ENCODE measurements at regions not wholly inside any gene's neighbourhood (a gene's known extent, or its start where the extent isn't known, plus 50 kb on each side); places are given as distances from the start of the nearest gene placed in this dataset.
"Not testable (repeated sequence)": the region's sequence is repeated elsewhere in the genome, so short reads cannot be mapped to it uniquely, and the experiment has no call there.

DNA sequence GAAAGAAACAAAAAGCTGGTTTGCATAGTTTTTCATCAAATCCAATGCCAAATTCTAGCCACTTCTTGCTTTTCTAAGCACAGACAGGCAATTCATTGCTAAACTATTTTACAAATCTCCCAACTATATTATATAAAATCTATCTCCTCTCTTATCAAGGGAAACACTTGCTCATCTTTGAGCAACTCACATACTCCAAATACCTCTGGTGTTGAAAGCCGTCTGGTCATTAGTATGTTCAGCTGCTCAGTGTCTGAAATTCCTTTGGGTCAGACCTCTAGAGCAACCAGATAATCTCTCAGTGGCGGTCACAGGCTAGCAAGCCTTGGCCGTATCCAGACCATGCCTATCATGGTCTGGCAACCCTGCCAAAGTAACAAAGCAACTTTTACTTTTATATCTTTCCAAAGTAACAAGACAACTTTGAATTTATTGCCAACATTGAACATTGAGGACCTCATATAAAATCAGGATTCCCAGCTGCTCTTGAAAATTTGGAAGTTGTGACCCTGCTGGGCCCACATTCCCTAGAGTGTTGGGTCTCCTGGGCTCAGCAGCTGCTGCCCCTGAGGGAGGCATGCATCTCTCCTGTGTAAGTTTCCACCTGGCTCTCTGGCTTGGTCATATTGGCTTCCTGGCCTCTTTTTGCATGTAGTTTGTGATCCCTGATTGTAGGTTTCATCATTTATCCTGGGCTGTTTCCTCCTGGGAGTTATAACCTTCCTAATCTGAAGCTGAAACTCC is 56.8 kb upstream of the LANCL2 start:
- TF ChIP-seq, protein P1, sequence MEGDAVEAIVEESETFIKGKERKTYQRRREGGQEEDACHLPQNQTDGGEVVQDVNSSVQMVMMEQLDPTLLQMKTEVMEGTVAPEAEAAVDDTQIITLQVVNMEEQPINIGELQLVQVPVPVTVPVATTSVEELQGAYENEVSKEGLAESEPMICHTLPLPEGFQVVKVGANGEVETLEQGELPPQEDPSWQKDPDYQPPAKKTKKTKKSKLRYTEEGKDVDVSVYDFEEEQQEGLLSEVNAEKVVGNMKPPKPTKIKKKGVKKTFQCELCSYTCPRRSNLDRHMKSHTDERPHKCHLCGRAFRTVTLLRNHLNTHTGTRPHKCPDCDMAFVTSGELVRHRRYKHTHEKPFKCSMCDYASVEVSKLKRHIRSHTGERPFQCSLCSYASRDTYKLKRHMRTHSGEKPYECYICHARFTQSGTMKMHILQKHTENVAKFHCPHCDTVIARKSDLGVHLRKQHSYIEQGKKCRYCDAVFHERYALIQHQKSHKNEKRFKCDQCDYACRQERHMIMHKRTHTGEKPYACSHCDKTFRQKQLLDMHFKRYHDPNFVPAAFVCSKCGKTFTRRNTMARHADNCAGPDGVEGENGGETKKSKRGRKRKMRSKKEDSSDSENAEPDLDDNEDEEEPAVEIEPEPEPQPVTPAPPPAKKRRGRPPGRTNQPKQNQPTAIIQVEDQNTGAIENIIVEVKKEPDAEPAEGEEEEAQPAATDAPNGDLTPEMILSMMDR (IDR thresholded peaks at IDR 0.05), result no peak
- H3K4me1 Mint-ChIP-seq (ENCODE audit: unreplicated experiment), result no peaks in the 10 kb centered on the region
- H3K36me3 Mint-ChIP-seq (ENCODE audit: unreplicated experiment), result no peaks in the 10 kb centered on the region
- H3K27ac Mint-ChIP-seq (ENCODE audit: unreplicated experiment), result no peak overlapping the region
- H3K9me3 Mint-ChIP-seq (ENCODE audit: unreplicated experiment), result no peaks in the 10 kb centered on the region
- DNase-seq (ENCODE audit: extremely low spot score, unreplicated experiment), result no peak
- peaks cover 33% of the 10 kb centered on the region for H3K27me3 Mint-ChIP-seq (ENCODE audit: unreplicated experiment)
- H3K4me3 Mint-ChIP-seq (ENCODE audit: unreplicated experiment), result no peak overlapping the region

DNA sequence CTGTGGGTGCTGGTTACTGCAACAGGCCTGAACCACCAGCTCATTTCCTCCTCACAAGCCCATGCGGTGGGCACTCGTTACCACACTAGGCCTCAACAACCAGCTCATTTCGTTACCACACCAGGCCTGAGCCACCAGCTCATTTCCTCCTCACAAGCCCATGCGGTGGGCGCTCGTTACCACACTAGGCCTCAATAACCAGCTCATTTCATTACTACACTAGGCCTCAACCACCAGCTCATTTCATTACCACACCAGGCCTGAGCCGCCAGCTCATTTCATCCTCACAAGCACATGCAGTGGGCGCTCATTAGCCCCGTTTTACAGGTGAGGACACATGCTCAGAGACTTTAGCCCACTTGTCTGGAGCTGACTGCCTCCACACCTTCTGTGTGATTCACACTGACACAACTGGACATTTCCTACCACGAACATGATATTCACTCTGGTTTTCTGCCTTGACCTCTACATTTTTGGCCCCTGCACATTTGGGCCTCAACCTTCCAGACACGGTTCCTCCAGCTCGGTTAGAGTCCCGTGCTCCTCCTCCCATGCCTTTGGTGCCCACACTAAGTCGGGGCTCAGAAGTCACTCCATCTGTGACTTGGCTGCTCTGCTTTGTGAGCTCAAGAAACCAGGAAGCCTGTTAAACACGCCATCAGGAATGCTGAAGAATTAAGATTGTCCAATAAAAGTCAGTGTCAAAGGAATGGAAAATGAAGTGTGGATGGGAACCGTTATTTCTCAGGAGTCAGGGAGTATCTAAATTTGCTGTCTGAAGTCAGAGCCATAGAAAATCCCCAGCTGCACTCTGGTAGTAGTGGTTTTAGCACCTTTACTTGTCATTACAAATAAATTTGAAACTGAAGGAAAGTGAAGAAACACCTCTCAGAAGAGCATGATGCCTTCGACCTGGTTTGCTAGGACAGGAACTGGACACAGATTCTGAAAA is 55.8 kb upstream of the LANCL2 start:
- no peak overlapping the region for H3K4me3 Mint-ChIP-seq (ENCODE audit: unreplicated experiment)
- H3K27ac Mint-ChIP-seq (ENCODE audit: unreplicated experiment), result no peak overlapping the region
- TF ChIP-seq, protein P1 (IDR thresholded peaks at IDR 0.05), result no peak
- H3K4me1 Mint-ChIP-seq (ENCODE audit: unreplicated experiment), result no peaks in the 10 kb centered on the region
- H3K27me3 Mint-ChIP-seq (ENCODE audit: unreplicated experiment), result peaks cover 26% of the 10 kb centered on the region
- no peak for DNase-seq (ENCODE audit: extremely low spot score, unreplicated experiment)
- H3K36me3 Mint-ChIP-seq (ENCODE audit: unreplicated experiment), result no peaks in the 10 kb centered on the region
- no peaks in the 10 kb centered on the region for H3K9me3 Mint-ChIP-seq (ENCODE audit: unreplicated experiment)

DNA sequence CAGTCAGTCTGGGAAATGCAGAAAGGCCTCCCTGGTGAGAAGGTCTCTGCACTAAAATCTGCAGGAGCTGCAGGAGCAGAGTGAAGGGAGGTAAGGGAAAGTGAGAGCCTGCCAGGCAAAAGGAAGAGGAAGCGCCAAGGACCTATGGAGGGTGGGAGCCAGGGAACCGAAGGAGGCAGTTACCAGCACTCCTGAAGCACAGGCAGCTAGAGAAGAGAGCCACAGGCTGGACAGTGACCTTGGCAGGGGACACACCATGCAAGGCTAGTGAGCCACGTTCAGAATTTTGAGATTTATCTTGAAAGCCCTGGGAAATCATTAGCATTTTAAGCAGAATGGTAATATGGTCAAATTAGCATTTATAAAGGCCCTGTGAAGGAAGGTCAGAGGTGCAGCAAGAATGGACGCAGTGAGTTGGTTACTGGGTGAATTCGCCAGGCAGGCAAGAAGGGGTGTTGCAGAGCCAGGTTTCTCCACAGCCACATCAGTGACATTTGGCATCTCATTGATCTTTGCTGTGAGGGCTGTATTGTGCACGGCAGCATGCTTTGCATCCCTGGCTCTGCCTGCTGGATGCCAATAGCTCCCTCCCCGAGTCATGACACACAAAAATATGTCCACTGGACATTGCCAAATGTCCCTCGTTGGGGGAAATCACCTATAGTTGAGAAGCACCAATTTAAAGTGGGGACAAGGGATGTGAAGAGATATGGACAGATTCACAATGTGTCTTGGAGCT is 54.7 kb upstream of the LANCL2 start:
- Mint-ChIP-seq H3K36me3 (ENCODE audit: unreplicated experiment) (no peaks in the 10 kb centered on the region), H3K27ac (ENCODE audit: unreplicated experiment) (no peak overlapping the region), H3K27me3 (ENCODE audit: unreplicated experiment) (peaks cover 19% of the 10 kb centered on the region), H3K9me3 (ENCODE audit: unreplicated experiment) (no peaks in the 10 kb centered on the region), H3K4me3 (ENCODE audit: unreplicated experiment) (no peak overlapping the region), H3K4me1 (ENCODE audit: unreplicated experiment) (no peaks in the 10 kb centered on the region)
- TF ChIP-seq, protein P1 (IDR thresholded peaks at IDR 0.05), result no peak
- no peak for DNase-seq (ENCODE audit: extremely low spot score, unreplicated experiment)

DNA sequence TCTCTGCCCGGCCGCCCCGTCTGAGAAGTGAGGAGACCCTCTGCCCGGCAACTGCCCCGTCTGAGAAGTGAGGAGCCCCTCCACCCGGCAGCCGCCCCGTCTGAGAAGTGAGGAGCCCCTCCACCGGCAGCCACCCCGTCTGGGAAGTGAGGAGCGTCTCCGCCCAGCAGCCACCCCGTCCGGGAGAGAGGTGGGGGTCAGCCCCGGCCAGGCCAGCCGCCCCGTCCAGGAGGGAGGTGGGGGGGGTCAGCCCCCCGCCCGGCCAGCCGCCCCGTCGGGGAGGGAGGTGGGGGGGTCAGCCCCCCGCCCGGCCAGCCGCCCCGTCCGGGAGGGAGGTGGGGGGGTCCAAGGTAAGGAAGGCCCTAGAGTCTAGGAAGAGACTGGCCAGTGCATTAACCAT is 53.2 kb upstream of the LANCL2 start:
- H3K4me3 Mint-ChIP-seq (ENCODE audit: unreplicated experiment); H3K27ac Mint-ChIP-seq (ENCODE audit: unreplicated experiment); H3K4me1 Mint-ChIP-seq (ENCODE audit: unreplicated experiment); H3K27me3 Mint-ChIP-seq (ENCODE audit: unreplicated experiment); H3K9me3 Mint-ChIP-seq (ENCODE audit: unreplicated experiment); H3K36me3 Mint-ChIP-seq (ENCODE audit: unreplicated experiment); DNase-seq (ENCODE audit: extremely low spot score, unreplicated experiment): not testable (repeated sequence)

DNA sequence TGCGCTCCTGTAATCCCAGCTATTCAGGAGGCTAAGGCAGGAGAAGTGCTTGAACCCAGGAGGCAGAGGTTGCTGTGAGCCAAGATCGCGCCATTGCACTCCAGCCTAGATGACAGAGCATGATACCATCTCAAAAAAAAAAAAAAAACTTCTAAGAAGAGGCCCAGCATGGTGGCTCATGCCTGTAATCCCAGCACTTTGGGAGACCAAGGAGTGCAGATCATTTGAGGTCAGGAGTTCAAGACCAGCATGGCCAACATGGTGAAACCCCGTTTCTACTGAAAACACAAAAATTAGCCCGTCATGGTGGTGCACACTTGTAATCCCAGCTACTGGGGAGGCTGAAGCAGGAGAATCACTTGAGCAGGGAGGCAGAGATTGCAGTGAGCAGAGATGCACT is 51.5 kb upstream of the LANCL2 start:
- H3K27me3 Mint-ChIP-seq (ENCODE audit: unreplicated experiment), result peaks cover 14% of the 10 kb centered on the region
- H3K4me3 Mint-ChIP-seq (ENCODE audit: unreplicated experiment); H3K9me3 Mint-ChIP-seq (ENCODE audit: unreplicated experiment); H3K4me1 Mint-ChIP-seq (ENCODE audit: unreplicated experiment); DNase-seq (ENCODE audit: extremely low spot score, unreplicated experiment); H3K27ac Mint-ChIP-seq (ENCODE audit: unreplicated experiment); H3K36me3 Mint-ChIP-seq (ENCODE audit: unreplicated experiment): not testable (repeated sequence)
